NCI-H187 treated with DMSO at 0.1 percent for 48 hours (cell line): ENCODE measurements at regions not wholly inside any gene's neighbourhood (a gene's known extent, or its start where the extent isn't known, plus 50 kb on each side); places are given as distances from the start of the nearest gene placed in this dataset.

Source experiments
- DNase-seq: peaks from one replicate; lab custom pipeline; 2025; lab: John Stamatoyannopoulos, UW

- DNase-seq = no peak
These were observed 185.4 kb downstream of the ABCC12 start for GRCh38 chr16:47970291-47970931.

GRCh38 chr16:47967374-47967773 lies 188.4 kb downstream of the ABCC12 start:
- DNase-seq = no peak

- no peak for DNase-seq
These were observed 189.5 kb downstream of the ABCC12 start for GRCh38 chr16:47966325-47966724.

- peak; percentile 62 for DNase-seq
These were observed 190.4 kb downstream of the ABCC12 start for GRCh38 chr16:47965439-47965838.

GRCh38 chr16:47958726-47959125 lies 197.1 kb downstream of the ABCC12 start:
- no peak for DNase-seq

GRCh38 chr16:47956916-47957315 lies 198.9 kb downstream of the ABCC12 start:
- DNase-seq = no peak

- no peak for DNase-seq
These were observed 206.1 kb downstream of the ABCC12 start for GRCh38 chr16:47949714-47950113.

- DNase-seq = no peak
These were observed 206.5 kb downstream of the ABCC12 start for GRCh38 chr16:47949276-47949675.

- DNase-seq = no peak
These were observed 208.1 kb downstream of the ABCC12 start for GRCh38 chr16:47947723-47948122.

- DNase-seq = no peak
These were observed 209.7 kb downstream of the ABCC12 start for GRCh38 chr16:47946092-47946491.

- no peak for DNase-seq
These were observed 211.2 kb downstream of the ABCC12 start for GRCh38 chr16:47944589-47944988.

- no peak for DNase-seq
These were observed 212.6 kb downstream of the ABCC12 start for GRCh38 chr16:47943235-47943634.

- no peak for DNase-seq
These were observed 215.3 kb downstream of the ABCC12 start for GRCh38 chr16:47940466-47940865.

GRCh38 chr16:47939680-47940079 lies 216.1 kb downstream of the ABCC12 start:
- DNase-seq = no peak

- no peak for DNase-seq
These were observed 217.5 kb downstream of the ABCC12 start for GRCh38 chr16:47938272-47938671.

GRCh38 chr16:47928008-47928407 lies 227.8 kb downstream of the ABCC12 start:
- no peak for DNase-seq

- DNase-seq = no peak
These were observed 228.5 kb downstream of the ABCC12 start for GRCh38 chr16:47927330-47927729.

- DNase-seq = no peak
These were observed 229.9 kb downstream of the ABCC12 start for GRCh38 chr16:47925811-47926460.

- DNase-seq = no peak
These were observed 230.8 kb downstream of the ABCC12 start for GRCh38 chr16:47924950-47925349.

- no peak for DNase-seq
These were observed 234.3 kb downstream of the ABCC12 start for GRCh38 chr16:47921535-47921934.

GRCh38 chr16:47920709-47921108 lies 235.1 kb downstream of the ABCC12 start:
- DNase-seq = no peak

GRCh38 chr16:47917118-47917517 lies 238.7 kb downstream of the ABCC12 start:
- no peak for DNase-seq

GRCh38 chr16:47916266-47916665 lies 239.5 kb downstream of the ABCC12 start:
- DNase-seq = no peak

GRCh38 chr16:47907109-47907508 lies 248.7 kb downstream of the ABCC12 start:
- no peak for DNase-seq
